HG03139 (cell line): ENCODE measurements at regions not wholly inside any gene's neighbourhood (a gene's known extent, or its start where the extent isn't known, plus 50 kb on each side); places are given as distances from the start of the nearest gene placed in this dataset.

Experiments
- ATAC-seq: cut with Tn5 transposase; IDR thresholded peaks from one replicate; pipeline ENCODE4 v1.9.1; 2021; ENCODE audit not compliant: unreplicated experiment

DNA sequence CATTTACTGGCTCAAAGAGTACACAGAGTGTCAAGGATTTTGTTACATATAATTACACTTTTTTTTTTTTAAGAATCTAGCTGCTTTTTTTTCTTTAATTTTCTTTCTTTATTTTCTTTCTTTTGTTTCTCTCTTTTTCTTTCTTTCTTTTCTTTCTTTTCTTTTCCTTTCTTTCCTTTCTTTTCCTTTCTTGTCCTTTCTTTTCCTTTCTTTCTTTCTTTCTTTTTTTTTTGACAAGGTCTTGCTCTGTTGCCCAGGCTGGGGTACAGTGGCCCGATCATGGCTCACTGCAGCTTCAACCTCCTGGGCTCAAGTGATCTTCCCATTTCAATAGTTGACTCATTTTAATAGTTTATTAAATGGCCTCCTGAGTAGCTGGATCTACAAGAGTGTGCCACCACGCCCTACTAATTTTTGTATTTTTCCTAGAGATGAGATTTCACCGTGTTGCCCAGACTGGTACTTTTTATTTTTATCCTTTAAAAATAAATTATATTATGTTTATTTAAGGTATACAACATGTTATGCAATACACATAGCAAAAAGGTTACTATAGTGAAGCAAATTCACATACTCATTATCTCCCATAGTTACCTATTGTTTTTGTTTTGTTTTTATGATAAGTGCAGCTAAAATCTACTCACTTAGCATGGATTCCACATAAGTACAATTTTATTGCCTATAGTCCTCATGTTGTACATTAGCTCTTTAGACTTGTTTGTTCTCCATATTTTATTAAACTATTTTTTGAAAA, 381.5 kb upstream of the KLF4 start:
- no peak for ATAC-seq

GRCh38 chr9:107870221-107870620, 380.7 kb upstream of the KLF4 start:
- ATAC-seq = no peak

DNA sequence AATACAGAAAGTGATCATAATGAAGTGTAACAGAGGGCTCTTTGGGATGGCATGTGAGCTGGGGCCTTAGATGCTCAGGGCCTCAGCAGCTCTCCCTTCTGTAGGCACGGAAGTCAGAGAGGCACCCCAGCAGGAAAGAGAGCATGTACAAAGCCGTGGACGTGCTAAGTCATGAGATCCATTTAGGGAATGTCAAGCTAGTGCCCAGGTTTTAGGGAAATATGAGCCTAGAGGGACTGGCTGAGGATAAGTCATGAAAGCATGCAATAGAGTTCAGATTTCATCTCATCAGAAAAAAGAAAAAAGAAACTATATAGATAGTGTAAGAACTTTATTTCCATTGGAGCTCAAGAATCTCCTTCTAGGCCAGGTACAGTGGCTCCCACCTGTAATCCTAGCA, 379.5 kb upstream of the KLF4 start:
- ATAC-seq = no peak

DNA sequence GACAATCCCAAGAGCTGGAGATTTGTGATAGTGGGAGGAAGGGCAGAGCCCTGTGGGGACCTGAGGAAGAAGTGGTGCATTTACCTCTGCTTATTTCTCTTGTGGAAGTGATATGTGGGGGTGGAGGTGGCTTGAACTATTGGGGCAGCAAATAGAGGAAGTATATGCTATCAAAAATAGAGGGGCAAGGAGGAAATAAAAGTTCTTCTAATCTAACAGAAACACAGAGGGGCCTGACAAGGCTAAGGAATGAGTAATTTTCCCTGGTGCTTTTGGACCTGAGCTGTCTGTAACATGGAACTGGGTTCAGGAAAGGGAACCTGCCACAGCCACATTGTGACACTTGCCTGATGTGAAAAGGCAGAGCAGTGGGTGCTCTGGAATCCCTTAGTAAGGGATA, 378.6 kb upstream of the KLF4 start:
- ATAC-seq = no peak

GRCh38 chr9:107867738-107868137, 378.2 kb upstream of the KLF4 start:
- no peak for ATAC-seq

GRCh38 chr9:107866711-107867311, 377.2 kb upstream of the KLF4 start:
- no peak for ATAC-seq

GRCh38 chr9:107863396-107863795, 373.8 kb upstream of the KLF4 start:
- no peak for ATAC-seq

GRCh38 chr9:107862881-107863280, 373.3 kb upstream of the KLF4 start:
- no peak for ATAC-seq

- ATAC-seq = no peak
Observed at GRCh38 chr9:107862323-107862722, 372.8 kb upstream of the KLF4 start.

- no peak for ATAC-seq
Observed at GRCh38 chr9:107861075-107861474, 371.5 kb upstream of the KLF4 start.

DNA sequence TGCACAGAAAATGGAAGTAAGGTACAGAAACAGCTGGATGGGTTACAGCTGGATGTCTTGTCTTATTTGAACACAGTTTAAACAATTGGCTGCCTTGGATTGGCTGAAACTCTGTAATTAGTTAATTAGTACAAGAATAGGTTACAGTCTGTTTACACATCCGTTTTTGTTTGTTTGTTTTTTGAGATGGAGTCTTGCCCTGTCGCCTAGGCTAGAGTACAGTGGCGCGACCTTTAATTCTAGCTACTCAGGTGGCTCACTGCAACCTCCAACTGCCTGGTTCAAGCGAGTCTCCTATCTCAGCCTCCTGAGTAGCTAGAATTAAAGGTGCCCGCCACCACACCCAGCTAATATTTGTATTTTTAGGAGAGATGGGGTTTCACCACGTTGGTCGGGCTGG, 368.7 kb upstream of the KLF4 start:
- ATAC-seq = no peak

DNA sequence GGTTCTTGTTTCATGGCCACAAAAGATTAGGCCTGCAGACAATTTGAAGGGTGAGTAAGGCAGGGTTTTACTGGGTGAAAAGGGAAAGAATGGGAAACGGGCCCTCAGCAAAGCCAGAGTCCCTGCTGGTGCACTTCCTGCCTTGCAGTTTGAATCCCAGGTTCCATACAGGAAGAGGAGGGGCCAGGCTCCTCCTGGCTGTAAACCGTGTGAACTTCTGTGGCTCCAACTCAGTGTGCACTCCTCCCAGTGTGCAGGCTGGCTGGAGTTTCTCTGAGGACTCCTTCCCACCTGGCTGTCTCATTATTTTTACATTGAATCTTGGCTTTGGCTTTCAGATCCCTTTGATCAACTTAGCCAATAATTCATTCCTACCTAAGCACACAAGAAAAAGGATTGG, 367.1 kb upstream of the KLF4 start:
- no peak for ATAC-seq

GRCh38 chr9:107855164-107855563, 365.6 kb upstream of the KLF4 start:
- no peak for ATAC-seq

DNA sequence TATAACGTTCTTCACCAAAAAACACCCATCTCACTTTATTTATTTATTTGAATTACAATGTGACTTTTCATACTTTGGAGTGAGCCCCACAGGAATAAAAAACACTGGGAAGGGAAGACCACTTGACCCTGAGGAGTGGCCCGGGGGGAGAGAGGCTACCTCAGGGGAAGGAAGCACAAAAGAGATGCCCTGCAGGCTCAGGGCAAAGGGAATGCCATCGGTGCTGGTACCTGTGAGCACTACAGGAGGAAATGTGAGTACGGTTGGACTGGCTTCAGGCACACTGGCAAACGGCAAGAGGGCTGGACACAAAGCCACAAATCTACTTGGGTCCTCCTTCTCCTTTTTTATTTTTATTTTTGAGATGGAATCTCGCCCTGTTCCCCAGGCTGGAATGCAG, 363.9 kb upstream of the KLF4 start:
- no peak for ATAC-seq

DNA sequence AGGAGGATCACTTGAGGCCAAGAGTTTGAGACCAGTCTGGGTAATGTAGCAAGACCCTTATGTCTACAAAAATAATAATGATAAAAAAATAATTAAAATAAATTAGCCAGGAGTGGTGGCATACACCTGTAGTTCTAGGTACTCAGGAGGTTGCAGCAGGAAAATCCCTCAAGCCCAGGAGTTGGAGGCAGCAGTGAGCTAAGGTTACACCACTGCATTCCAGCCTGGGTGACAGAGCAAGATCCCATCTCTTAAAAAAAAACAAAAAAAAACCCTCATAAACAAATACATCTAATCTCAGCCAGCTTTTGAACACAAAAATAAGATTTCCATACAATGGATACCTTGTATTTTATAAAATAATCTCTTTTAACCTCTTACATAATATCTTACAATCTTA, 363.3 kb upstream of the KLF4 start:
- no peak for ATAC-seq

DNA sequence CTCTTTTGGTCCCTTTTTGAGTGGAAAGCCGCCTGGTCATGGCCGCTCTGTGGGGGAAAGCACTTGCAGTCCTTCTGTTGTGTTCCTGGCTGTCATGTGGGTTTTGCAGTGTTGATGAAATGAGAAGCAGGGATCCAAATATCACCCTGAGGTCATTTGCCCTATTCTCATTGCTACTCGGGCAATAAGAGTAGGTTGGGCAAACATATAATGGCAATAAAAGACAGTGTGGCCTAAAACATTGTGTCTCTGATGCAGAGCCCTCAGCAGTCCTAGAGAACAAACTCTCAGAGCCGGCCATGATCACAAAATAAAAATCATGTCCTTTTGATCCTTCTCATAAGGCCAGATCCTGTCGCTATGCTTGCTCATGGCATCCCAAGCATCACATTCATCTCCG, 361.1 kb upstream of the KLF4 start:
- no peak for ATAC-seq

DNA sequence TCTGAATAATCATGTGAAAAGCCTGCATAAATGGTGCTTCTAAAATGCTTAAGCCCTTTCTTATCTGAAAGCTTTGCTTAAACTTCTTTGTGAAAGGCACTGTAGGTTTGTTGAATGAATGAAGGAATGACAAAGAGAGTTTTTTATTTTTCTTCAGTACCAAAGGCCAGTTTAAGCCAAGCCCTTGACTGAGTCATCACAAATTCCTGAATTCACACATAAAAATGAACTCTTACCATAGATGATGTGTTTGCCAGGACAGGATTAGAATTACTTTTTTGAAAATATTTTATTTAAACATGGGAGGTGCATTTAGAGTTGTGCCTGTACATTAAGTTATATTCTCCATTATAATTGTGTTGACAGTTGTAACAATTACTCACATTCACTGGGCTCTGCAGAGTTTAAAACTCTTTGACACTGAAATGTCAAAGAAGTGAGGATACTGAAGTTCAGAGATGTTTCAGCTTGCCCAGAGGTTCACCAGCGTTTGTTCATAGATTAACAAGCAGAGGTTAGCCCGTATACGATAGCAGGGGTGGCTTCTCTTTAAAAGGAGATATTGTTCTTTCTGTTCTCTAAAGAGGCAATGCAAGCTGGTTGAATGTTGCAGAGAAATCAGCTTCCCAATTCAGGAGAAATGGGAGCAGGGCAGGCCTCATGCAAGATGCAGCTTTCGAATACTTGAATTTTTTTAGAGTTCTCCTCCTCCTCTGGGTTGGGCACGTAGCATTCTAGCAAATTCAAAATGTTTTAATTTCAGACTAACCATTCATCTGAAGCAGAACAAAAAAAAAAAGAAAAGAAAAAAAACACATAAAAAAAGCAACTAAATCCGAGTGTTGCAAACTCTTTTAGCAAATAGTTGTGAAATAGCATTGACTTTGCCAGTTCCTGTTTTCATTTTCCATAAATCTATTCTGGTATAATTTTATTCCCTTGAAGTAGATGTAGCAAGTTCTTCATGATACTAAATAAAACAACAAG, 358.7 kb upstream of the KLF4 start:
- no peak for ATAC-seq

- ATAC-seq = no peak
Observed at GRCh38 chr9:107842530-107842929, 353.0 kb upstream of the KLF4 start.

GRCh38 chr9:107841076-107841475, 351.5 kb upstream of the KLF4 start:
- ATAC-seq = no peak

- no peak for ATAC-seq
Observed at GRCh38 chr9:107839371-107839770, 349.8 kb upstream of the KLF4 start.

- ATAC-seq = no peak
Observed at GRCh38 chr9:107838766-107839165, 349.2 kb upstream of the KLF4 start.

DNA sequence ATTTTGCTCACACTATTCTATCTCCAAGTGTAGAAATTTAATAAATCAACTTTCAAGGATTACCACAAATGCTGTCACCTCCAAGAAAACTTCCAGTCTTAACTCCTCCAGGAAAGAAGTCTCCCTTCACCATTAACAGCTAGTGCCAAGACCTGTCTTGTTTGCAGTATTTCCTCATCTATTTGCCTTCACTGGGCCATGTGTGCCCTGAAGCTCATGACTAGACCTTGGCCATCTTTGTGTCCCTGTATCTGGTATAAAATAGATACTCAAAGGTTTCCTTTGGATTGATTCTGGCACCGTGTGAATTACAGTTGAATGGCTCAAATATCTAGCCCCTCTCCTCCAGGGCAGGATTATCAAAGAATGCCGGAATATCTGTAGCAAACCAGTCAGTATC, 346.7 kb upstream of the KLF4 start:
- no peak for ATAC-seq
